IMR-90 (cell line): ENCODE measurements at regions not wholly inside any gene's neighbourhood (a gene's known extent, or its start where the extent isn't known, plus 50 kb on each side); places are given as distances from the start of the nearest gene placed in this dataset.

Experiments used
- ATAC-seq: fragments of 200-7000 bp; cut with Tn5 transposase; 2 replicates; pipeline ENCODE4 v1.9.1; 2020; ENCODE audit warnings: low read depth, mild to moderate bottlenecking, moderate library complexity
- BruUV-seq: library from RNA; stranded (reverse); fragments of 400-500 nt; replicated peaks from 2 replicates; lab custom pipeline; 2021; lab: Mats Ljungman, UMichigan
- CTCF ChIA-PET: fragments of 300-600 bp; formaldehyde crosslinking; extraction: SDS; loops from one replicate; lab custom pipeline; 2021; ENCODE audit warnings: antibody characterized with exemption; lab: Yijun Ruan, JAX
- POLR2A ChIA-PET: fragments of 300-600 bp; sonication (Branson Sonifier 250); formaldehyde crosslinking; loops from one replicate; lab custom pipeline; 2022; ENCODE audit warnings: antibody characterized with exemption; ENCODE audit not compliant: unreplicated experiment; lab: Charles Lee
- DNase-seq: peaks from one replicate; pipeline ENCODE4 v3.0.0; 2013
- H2AFZ ChIP-seq: replicated peaks from 2 replicates; pipeline ENCODE3; 2013; ENCODE audit warnings: low read length, mild to moderate bottlenecking; ENCODE audit not compliant: poor library complexity
- H2AK5ac ChIP-seq: 2 replicates; pipeline ENCODE4 v1.6.1; 2013; ENCODE audit warnings: low read depth, low read length, inconsistent platforms
- H2AK9ac ChIP-seq: replicated peaks from 2 replicates; pipeline ENCODE3; 2013; ENCODE audit warnings: mild to moderate bottlenecking, low read depth, low read length, moderate library complexity; ENCODE audit not compliant: poor library complexity
- H2BK120ac ChIP-seq: 2 replicates; pipeline ENCODE4 v1.6.1; 2013; ENCODE audit warnings: low read depth, low read length, inconsistent platforms
- H2BK15ac ChIP-seq: 3 replicates; pipeline ENCODE4 v1.6.1; 2013; ENCODE audit warnings: low read depth, low read length, inconsistent platforms
- H2BK20ac ChIP-seq: 2 replicates; pipeline ENCODE4 v1.6.1; 2013; ENCODE audit warnings: low read depth, mild to moderate bottlenecking, inconsistent platforms, low read length, moderate library complexity
- H2BK5ac ChIP-seq: 2 replicates; pipeline ENCODE4 v1.6.1; 2013; ENCODE audit warnings: mild to moderate bottlenecking, low read depth, low read length, inconsistent platforms; ENCODE audit not compliant: poor library complexity, severe bottlenecking
- H3K14ac ChIP-seq: replicated peaks from 2 replicates; pipeline ENCODE4 v1.6.1; 2013; ENCODE audit warnings: low read depth, low read length, inconsistent platforms
- H3K18ac ChIP-seq: 2 replicates; pipeline ENCODE4 v1.6.1; 2013; ENCODE audit warnings: low read depth, low read length, control low read depth
- H3K23ac ChIP-seq: 2 replicates; pipeline ENCODE4 v1.6.1; 2013; ENCODE audit warnings: low read depth, low read length, inconsistent platforms
- H3K27ac ChIP-seq: 2 replicates; pipeline ENCODE4 v1.5.1; 2013; ENCODE audit warnings: mild to moderate bottlenecking, control low read depth, low read length; ENCODE audit not compliant: insufficient read depth
- H3K27me3 ChIP-seq: 2 replicates; pipeline ENCODE4 v1.6.1; 2013; ENCODE audit warnings: low read length; ENCODE audit not compliant: control insufficient read depth, insufficient read depth
- H3K36me3 ChIP-seq: 2 replicates; pipeline ENCODE4 v1.6.1; 2013; ENCODE audit warnings: low read length, mixed read lengths; ENCODE audit not compliant: control insufficient read depth, insufficient read depth
- H3K4ac ChIP-seq: 2 replicates; pipeline ENCODE4 v1.6.1; 2013; ENCODE audit warnings: low read depth, low read length, inconsistent platforms
- H3K4me1 ChIP-seq: 2 replicates; pipeline ENCODE4 v1.6.1; 2013; ENCODE audit warnings: low read length, mixed read lengths; ENCODE audit not compliant: control insufficient read depth, insufficient read depth
- H3K4me2 ChIP-seq: 2 replicates; pipeline ENCODE4 v1.6.1; 2013; ENCODE audit warnings: low read depth, mild to moderate bottlenecking, control low read depth, low read length, moderate library complexity
- H3K4me3 ChIP-seq: 2 replicates; pipeline ENCODE4 v1.5.1; 2013; ENCODE audit warnings: low read depth, mild to moderate bottlenecking, control low read depth, low read length, moderate library complexity; ENCODE audit not compliant: insufficient read depth
- H3K56ac ChIP-seq: 2 replicates; pipeline ENCODE4 v1.6.1; 2013; ENCODE audit warnings: low read length, inconsistent platforms; ENCODE audit not compliant: insufficient read depth; ENCODE audit errors: extremely low read depth
- H3K79me1 ChIP-seq, 2 experiments: 2 replicates each; pipeline ENCODE4 v1.6.1; 2013; ENCODE audit warnings: low read length in 2 of 2, inconsistent platforms in 1 of 2, low read depth in 1 of 2
- H3K9ac ChIP-seq: 2 replicates; pipeline ENCODE4 v1.6.1; 2013; ENCODE audit warnings: low read depth, low read length, control low read depth
- H3K9me1 ChIP-seq: 2 replicates; pipeline ENCODE4 v1.6.1; 2013; ENCODE audit warnings: low read length, inconsistent platforms; ENCODE audit not compliant: insufficient read depth
- H3K9me3 ChIP-seq: 2 replicates; pipeline ENCODE4 v1.6.1; 2013; ENCODE audit warnings: low read length; ENCODE audit not compliant: control insufficient read depth, insufficient read depth
- H4K20me1 ChIP-seq: 2 replicates; pipeline ENCODE4 v1.6.1; 2013; ENCODE audit warnings: low read length, inconsistent platforms; ENCODE audit not compliant: insufficient read depth
- H4K5ac ChIP-seq: 2 replicates; pipeline ENCODE4 v1.6.1; 2013; ENCODE audit warnings: mild to moderate bottlenecking, low read depth, low read length, control low read depth
- H4K8ac ChIP-seq, 2 experiments: 2 replicates each; pipeline ENCODE4 v1.6.1; 2013; ENCODE audit warnings: low read depth in 2 of 2, low read length in 2 of 2, control low read depth in 1 of 2, inconsistent platforms in 1 of 2
- H4K91ac ChIP-seq: 2 replicates; pipeline ENCODE4 v1.6.1; 2013; ENCODE audit warnings: low read depth, low read length, inconsistent platforms; ENCODE audit not compliant: insufficient read depth
- ELK1 ChIP-seq: fragments of 150-350 bp; IDR thresholded peaks from 2 replicates; pipeline ENCODE4 v1.6.1; 2016; ENCODE audit warnings: low read depth, mild to moderate bottlenecking, low read length, moderate library complexity, borderline replicate concordance
- FOS ChIP-seq: fragments of 150-350 bp; IDR thresholded peaks from 2 replicates; pipeline ENCODE4 v1.6.1; 2016; ENCODE audit warnings: low read depth, low read length
- MAFK ChIP-seq: IDR thresholded peaks from 2 replicates; pipeline ENCODE4 v1.6.1; 2012; ENCODE audit warnings: low read depth, low read length, improper control_type of control experiment
- MAZ ChIP-seq: IDR thresholded peaks from 2 replicates; pipeline ENCODE4 v1.6.1; 2012; ENCODE audit warnings: low read depth, mild to moderate bottlenecking, low read length, improper control_type of control experiment, moderate library complexity, borderline replicate concordance
- NFE2L2 ChIP-seq: fragments of 150-350 bp; IDR thresholded peaks from 2 replicates; pipeline ENCODE4 v1.6.1; 2016; ENCODE audit warnings: low read depth, mild to moderate bottlenecking, low read length
- RAD21 ChIP-seq: IDR thresholded peaks from 2 replicates; pipeline ENCODE4 v1.6.1; 2012; ENCODE audit warnings: low read length, improper control_type of control experiment
- RCOR1 ChIP-seq: IDR thresholded peaks from 2 replicates; pipeline ENCODE4 v1.6.1; 2012; ENCODE audit warnings: mild to moderate bottlenecking, low read length, improper control_type of control experiment; ENCODE audit not compliant: insufficient replicate concordance
- USF2 ChIP-seq: fragments of 150-350 bp; IDR thresholded peaks from 2 replicates; pipeline ENCODE4 v1.6.1; 2017; ENCODE audit warnings: mild to moderate bottlenecking, antibody characterized with exemption, low read length, low read depth
- WGBS, 2 experiments: methylation state at CpG; one replicate each; pipeline versions ENCODE4 v1.1.5 to v1.1.7; 2013; ENCODE audit warnings: missing lambda C conversion rate in 2 of 2; ENCODE audit not compliant: insufficient read length in 1 of 2; ENCODE audit errors: extremely low coverage in 2 of 2; 5-methylcytosine and 5-hydroxymethylcytosine counted together
- dilution Hi-C: fragments of 300-500 bp; cut with HindIII; formaldehyde crosslinking; loops from one replicate; pipeline ENCODE4 v1.14.3; 2018; ENCODE audit warnings: low sequenced_read_pairs; ENCODE audit not compliant: unreplicated experiment
- in situ Hi-C: fragments of 300-500 bp; cut with MboI; formaldehyde crosslinking; loops from 3 replicates; pipeline ENCODE4 v1.14.3; 2019; ENCODE audit warnings: low sequenced_read_pairs, inconsistent platforms, mixed read lengths
- intact Hi-C: fragments of 100-400 bp; cut with micrococcal nuclease; formaldehyde crosslinking; loops from 2 replicates; pipeline ENCODE4 v1.10.0; 2022

DNA sequence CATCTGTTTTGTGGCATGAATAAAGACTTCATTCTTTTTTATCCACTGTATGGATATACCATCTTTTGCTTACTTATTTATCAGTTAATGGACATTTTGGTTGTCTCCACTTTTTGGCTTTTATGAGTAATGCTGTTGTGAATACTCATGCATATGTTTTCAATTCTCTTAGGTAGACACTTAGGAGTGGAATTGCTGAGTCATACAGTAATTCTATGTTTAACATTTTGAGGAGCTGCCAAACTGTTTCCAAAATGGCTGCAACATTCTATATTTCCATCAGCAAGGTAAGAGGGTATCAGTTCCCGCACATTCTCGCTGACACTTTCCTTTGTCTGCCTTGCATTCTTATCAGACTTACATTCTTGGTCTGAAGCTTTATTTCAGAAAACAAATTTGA is 191.1 kb downstream of the WNT5A start:
- Histone ChIP-seq H3K4me1 (peaks cover 6% of the 10 kb centered on the region), H2BK20ac (peak overlapping the region; percentile 92), H4K5ac (peak overlapping the region; percentile 61; the same call in 1 of the 2 replicates), H3K14ac (peak overlapping the region; percentile 50; the same call in 1 of the 2 replicates), H2AK5ac (peak overlapping the region; percentile 51; the same call in 1 of the 2 replicates), H2BK15ac (no peak overlapping the region), H3K18ac (peak overlapping the region; percentile 86; the same call in 1 of the 2 replicates), H2BK120ac (peak overlapping the region; percentile 69), H3K27ac (0 out of 2 replicates have a peak overlapping the region, but pooled peaks have one; percentile 29), H3K9ac (no peak overlapping the region), H4K20me1 (no peaks in the 10 kb centered on the region), H4K8ac (peak overlapping the region; percentile 42 to 55; a peak in 3 of 4 replicates), H3K9me1 (peaks cover 8% of the 10 kb centered on the region; the same call in 1 of the 2 replicates), H3K4me2 (no peak overlapping the region), H3K4ac (peak overlapping the region; percentile 48), H2AFZ (no peak overlapping the region), H3K27me3 (no peaks in the 10 kb centered on the region), H2AK9ac (no peak overlapping the region), H4K91ac (peak overlapping the region; percentile 46; the same call in 1 of the 2 replicates), H2BK5ac (peak overlapping the region; percentile 30), H3K36me3 (no peaks in the 10 kb centered on the region), H3K79me1 (no peaks in the 10 kb centered on the region), H3K4me3 (no peak overlapping the region), H3K23ac (no peak overlapping the region), H3K9me3 (peaks cover 4% of the 10 kb centered on the region; the same call in 1 of the 2 replicates), H3K56ac (no peak overlapping the region)
- CTCF ChIA-PET: no interaction called here
- POLR2A ChIA-PET: no interaction called here
- no CpG with 5 or more reads among the region's 2 CpGs for WGBS, 2 experiments
- in situ Hi-C loops: no loop called here
- DNase-seq (peak; percentile 80), ATAC-seq (peak; percentile 35; the same call in 1 of the 2 replicates)
- dilution Hi-C loops: no loop called here
- intact Hi-C loops: loop anchor here (5.0 kb wide), 1 partner anchor 166 kb away; no protein-coding TSS in a partner anchor
- BruUV-seq: no TSS peak
- peak; percentile 98 for TF ChIP-seq NFE2L2
- TF ChIP-seq ELK1: no peak
- TF ChIP-seq MAZ: no peak
- no peak for TF ChIP-seq RAD21
- TF ChIP-seq USF2: no peak
- TF ChIP-seq RCOR1: no peak
- TF ChIP-seq FOS: peak; percentile 48; the same call in 1 of the 2 replicates
- TF ChIP-seq MAFK: peak; percentile 95
